ENCODE measurements at regions not wholly inside any gene's neighbourhood (a gene's known extent, or its start where the extent isn't known, plus 50 kb on each side); places are given as distances from the start of the nearest gene placed in this dataset.

- DNase-seq = no peak
Measured at GRCh38 chr2:183214680-183215079, 90.4 kb downstream of the NUP35 start.

GRCh38 chr2:183215917-183216316 is 91.7 kb downstream of the NUP35 start:
- no peak for DNase-seq

DNA sequence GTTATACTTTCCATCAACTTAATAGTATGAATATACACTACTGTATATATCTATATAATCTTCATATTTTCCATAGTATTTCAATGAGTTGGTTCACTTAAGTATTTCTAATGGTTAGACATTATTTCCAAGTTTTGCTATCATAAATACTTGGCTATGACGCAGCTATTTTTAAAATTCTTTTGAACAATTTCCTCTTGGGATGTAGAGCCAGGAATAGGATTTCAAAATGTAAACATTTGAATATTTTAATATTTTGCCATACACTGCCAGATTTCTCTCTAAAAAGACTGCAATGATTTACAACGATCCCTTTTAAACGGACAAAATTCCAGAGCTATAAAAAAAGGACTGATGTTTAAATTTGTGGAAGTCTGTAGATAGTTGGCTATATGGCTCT is 95.6 kb downstream of the NUP35 start:
- DNase-seq = no peak

GRCh38 chr2:183222751-183223150 is 98.5 kb downstream of the NUP35 start:
- no peak for DNase-seq

GRCh38 chr2:183224948-183225347 is 100.7 kb downstream of the NUP35 start:
- no peak for DNase-seq

DNA sequence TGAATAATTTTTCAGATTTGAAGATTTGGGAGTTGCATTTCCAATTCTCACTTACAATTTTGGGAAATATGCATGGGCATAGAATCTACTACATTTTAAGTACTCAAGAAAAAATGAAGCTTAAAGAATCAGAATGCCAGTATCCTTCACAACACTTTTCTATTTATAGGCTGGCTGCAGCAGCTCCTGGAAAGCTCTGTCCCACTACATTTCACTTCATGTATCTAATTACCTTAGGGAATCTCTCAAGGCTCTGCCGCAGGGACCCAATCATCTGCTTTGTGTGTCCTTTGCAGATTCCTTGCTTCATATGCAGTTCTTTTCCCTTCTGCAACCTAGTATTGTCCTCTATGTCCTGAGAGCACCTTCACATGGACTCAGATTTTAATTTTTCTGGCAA is 102.9 kb downstream of the NUP35 start:
- DNase-seq = no peak

- no peak for DNase-seq
Measured at GRCh38 chr2:183229386-183229785, 105.1 kb downstream of the NUP35 start.

- no peak for DNase-seq
Measured at GRCh38 chr2:183232161-183232865, 108.1 kb downstream of the NUP35 start.

DNA sequence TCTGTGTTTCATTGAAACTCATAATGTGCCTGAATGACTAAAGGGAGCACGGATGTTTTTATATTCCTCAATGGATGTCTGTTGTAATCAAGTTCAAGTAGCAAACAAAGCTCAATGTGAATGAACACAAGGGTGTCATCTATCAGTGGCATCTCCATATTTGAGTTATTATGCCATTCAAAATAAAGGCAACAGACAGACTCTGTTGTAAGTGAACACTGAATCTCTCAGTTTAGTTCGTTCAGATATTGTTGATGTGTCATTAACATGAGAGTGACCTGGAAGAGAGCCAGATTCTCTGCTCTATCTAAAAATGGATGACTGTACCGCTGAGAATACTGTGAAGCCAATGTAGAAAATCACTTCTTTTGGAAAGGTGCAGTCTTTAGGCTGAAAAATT is 118.7 kb downstream of the NUP35 start:
- no peak for DNase-seq

DNA sequence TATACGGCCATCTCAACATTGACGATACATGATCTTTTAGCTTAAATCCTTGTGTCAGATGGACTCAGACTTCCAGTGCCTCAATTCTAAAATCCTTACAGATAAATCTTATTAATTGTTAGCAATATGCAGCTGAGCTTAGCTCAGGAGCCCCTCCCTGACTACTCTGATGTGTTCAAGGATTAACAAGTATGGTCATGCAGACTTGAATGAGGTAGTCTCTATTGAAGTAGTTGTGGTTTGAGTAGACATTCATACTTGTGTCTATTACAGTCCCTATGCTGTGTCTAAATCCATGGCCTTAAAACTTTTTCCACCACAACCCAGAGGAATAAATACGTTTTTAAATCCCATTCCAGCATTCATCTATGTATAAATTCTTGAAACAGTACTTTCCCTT is 119.5 kb downstream of the NUP35 start:
- DNase-seq = no peak

- no peak for DNase-seq
Measured at GRCh38 chr2:183244300-183244844, 120.1 kb downstream of the NUP35 start.

DNA sequence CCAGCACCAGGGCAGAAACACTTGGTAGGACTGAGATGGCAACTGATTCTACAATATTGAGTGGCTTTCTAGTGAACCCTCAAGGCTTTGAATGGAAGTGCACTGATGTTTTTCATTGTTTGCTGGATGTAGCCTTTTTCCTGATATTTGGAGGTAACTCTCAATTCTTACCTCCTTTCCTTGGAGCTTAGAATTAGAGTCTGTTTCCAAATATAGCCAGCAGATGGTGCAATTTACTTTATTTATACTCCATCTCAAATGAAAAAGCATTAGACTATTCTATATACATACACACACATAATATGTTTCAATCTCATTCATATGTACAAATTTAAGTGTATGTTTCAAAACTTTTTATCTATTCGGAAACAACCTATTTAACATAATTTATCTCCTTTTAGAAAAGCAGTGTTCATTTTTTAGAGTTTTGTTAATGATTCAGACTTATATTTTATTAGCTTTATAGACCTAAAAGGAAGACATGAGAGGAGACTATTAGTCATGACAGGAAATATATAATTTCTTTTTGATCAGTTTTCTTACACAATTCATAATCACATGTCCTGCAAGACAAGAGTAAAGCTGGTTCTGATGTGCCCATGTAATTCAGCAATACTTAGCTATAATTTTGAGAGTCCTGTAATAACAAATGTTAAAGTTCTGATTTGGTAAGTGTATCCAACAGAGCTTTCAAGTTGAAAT is 124.8 kb downstream of the NUP35 start:
- no peak for DNase-seq

DNA sequence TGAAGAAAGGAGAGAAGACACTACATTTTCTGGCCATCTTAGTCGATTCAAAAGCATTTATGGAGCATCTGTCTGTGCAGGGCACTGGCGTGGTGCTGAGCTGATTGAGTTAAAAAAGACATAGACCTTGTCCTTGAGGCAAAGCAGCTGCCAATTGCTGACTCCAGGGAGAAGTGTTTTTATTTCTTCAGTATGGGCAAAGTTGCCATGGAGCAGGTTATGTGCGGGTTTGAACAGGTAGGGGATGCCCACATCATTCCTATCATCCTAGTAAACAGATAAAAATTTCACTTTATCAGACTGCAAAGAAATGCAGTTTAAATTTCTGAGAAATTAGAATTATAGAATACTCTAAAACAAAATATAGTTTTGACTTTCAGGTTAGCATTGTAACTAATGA is 125.8 kb downstream of the NUP35 start:
- DNase-seq = no peak

GRCh38 chr2:183250472-183250871 is 126.2 kb downstream of the NUP35 start:
- no peak for DNase-seq

DNA sequence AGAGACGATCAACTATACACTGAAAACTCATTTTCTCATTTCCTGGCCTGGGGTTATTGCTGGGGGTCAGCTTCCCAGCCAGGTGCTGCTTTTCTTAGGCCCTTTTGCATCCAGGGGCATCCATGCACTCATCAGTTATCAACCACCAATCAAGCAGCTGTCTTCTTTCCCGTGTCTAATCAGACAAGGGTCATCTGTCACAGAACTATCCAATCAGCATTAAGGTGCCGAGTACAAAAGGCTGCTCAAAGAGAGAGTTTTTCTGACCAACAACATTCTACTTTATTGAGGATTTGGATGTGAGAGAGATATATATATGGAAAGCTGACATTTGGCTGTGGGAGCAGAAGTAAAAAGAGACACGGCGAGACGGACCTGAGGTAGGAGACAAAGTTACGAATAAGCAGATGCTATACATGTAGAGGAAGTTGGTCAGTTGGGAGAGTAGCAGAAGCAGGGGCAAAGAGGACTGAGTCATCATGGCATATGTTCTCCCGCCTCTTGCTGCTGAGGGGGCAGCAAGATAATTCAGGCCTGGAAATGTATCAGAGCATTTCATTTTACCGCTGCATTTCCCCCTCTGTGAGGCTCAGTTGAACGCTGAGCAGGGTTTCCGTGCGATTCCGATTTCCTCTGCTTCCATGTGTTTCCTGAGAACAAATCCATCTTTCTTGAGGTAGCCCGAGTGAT is 129.3 kb downstream of the NUP35 start:
- DNase-seq = no peak

DNA sequence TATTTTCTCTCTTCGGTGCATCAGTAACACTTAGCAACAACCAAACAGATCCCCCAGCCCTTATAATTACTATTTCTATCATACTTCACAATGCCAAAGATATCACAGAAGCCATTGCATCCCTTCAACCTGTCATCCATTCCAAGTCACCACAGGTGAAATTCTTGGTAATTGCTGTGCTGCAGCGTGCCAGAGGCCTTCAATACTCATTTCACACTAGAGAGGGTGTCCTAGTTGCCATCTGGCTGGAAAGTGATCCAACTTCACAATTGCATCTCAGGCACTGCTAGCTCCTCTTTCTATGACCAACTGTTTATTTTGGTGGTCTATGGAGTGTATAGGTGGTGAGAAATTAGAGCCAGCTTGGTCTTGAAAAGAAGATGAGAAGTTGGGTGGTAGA is 131.2 kb downstream of the NUP35 start:
- no peak for DNase-seq

DNA sequence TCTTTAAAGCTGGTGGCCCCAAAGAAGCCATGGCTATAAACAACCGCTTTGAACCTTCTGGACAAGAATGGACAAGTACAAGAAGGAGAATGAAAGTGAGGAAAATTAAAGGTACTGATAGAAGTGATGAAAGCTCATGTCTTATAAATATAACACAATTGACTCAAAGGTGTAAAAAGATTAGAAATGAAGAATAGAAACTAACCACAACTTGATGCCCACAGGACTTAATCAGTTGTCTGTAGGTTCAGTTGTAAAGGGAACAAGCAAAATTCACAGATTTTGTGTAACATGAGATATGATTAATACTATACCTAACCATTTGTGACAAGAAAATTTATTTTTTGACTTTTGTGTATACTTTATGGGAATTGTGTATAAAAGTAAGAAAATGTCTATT is 135.7 kb downstream of the NUP35 start:
- no peak for DNase-seq

GRCh38 chr2:183260527-183260926 is 136.3 kb downstream of the NUP35 start:
- no peak for DNase-seq

- no peak for DNase-seq
Measured at GRCh38 chr2:183264890-183265535, 140.8 kb downstream of the NUP35 start.

GRCh38 chr2:183267148-183267827 is 143.0 kb downstream of the NUP35 start:
- DNase-seq = no peak

- DNase-seq = no peak
Measured at GRCh38 chr2:183269956-183270355, 145.7 kb downstream of the NUP35 start.

DNA sequence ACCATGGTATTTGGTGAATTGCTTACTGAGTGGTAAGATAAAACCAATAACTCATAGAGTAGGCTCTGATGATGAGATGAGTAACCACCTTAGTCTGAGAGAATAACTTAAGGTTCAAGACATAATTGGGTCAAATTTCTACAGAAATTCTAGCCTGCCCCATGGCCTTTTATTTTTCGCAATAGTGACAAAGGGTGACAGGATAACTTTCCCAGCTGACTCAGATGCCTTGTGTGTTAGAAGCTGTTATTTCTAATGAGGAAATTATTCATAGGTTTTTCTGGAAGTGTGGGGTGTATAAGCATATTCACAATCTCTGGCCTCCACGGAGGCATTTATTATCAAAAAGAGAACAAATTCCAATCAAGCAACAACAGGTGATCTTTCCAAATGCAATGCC is 159.0 kb downstream of the NUP35 start:
- DNase-seq = no peak

DNA sequence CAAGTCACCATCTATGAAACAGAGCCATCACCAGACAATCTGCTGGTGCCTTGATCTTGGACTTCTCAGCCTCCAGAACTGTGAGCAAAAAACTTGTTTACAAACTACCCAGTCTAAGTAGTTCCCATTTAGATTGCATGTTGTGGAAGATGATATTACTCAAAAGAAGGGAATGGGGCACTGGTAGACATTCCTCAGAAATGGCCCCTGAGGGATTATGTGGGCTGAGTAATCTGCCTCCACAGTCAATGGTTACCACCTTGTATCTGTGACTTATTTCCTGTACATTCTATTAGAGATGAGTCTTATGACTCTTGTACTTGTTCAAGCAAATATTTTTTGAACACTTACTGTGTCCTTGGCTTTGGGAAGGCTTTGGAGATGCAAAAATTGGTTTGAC is 160.4 kb downstream of the NUP35 start:
- no peak for DNase-seq

All from activated effector memory CD4-positive, alpha-beta T cell treated with anti-CD3 and anti-CD28 coated beads, Interleukin-2, amount 50 U/mL, for 16 hours (primary cell).